NB4 (cell line): ENCODE measurements at regions not wholly inside any gene's neighbourhood (a gene's known extent, or its start where the extent isn't known, plus 50 kb on each side); places are given as distances from the start of the nearest gene placed in this dataset.
"Not testable (repeated sequence)": the region's sequence is repeated elsewhere in the genome, so short reads cannot be mapped to it uniquely, and the experiment has no call there.

Source experiments
- DNase-seq: peaks from one replicate; pipeline ENCODE4 v3.0.0; 2010; ENCODE audit warnings: low read depth
- H3K4me3 ChIP-seq: one replicate; pipeline ENCODE4 v1.5.1; 2011; ENCODE audit warnings: mild to moderate bottlenecking, low read depth, low read length, moderate library complexity
- CTCF ChIP-seq: IDR thresholded peaks from one replicate; pipeline ENCODE4 v1.5.1; 2012; ENCODE audit warnings: low read depth, low read length
- MAX ChIP-seq: IDR thresholded peaks from 2 replicates; pipeline ENCODE4 v1.6.1; 2011; ENCODE audit warnings: low read depth, low read length
- MYC ChIP-seq: IDR thresholded peaks from 2 replicates; pipeline ENCODE4 v1.6.1; 2011; ENCODE audit warnings: low read depth, low read length
- POLR2A ChIP-seq: IDR thresholded peaks from 2 replicates; pipeline ENCODE4 v1.6.1; 2011; ENCODE audit warnings: mild to moderate bottlenecking; ENCODE audit not compliant: insufficient read length; ENCODE audit errors: extremely low read depth

- no peak overlapping the region for H3K4me3 ChIP-seq
- no peak for TF ChIP-seq MYC
- TF ChIP-seq MAX = no peak
- no peak for TF ChIP-seq CTCF
- TF ChIP-seq POLR2A = no peak
- DNase-seq = no peak
These were observed 79.9 kb downstream of the RBMXL2 start for GRCh38 chr11:7168741-7168990.

- TF ChIP-seq CTCF = no peak
- DNase-seq = no peak
- H3K4me3 ChIP-seq = no peak overlapping the region
These were observed 81.3 kb upstream of the SYT9 start for GRCh38 chr11:7170431-7170830.

GRCh38 chr11:7175007-7175406 lies 76.7 kb upstream of the SYT9 start:
- no peak for TF ChIP-seq MAX
- TF ChIP-seq POLR2A = no peak
- TF ChIP-seq MYC = no peak
- TF ChIP-seq CTCF = no peak
- no peak overlapping the region for H3K4me3 ChIP-seq
- DNase-seq = no peak

- TF ChIP-seq MYC = no peak
- no peak for TF ChIP-seq POLR2A
- no peak for TF ChIP-seq MAX
- no peak for TF ChIP-seq CTCF
- no peak overlapping the region for H3K4me3 ChIP-seq
These were observed 65.5 kb upstream of the SYT9 start for GRCh38 chr11:7186190-7186589.

GRCh38 chr11:7186676-7187075 lies 65.0 kb upstream of the SYT9 start:
- H3K4me3 ChIP-seq = no peak overlapping the region
- TF ChIP-seq MAX (no peak), MYC (no peak)
- DNase-seq = no peak

More at GRCh38 chr11:7186190-7186589, 65.5 kb upstream of the SYT9 start:
- DNase-seq = no peak

GRCh38 chr11:7192785-7193184 lies 58.9 kb upstream of the SYT9 start:
- not testable (repeated sequence) for DNase-seq, H3K4me3 ChIP-seq

- no peak for TF ChIP-seq MYC
- TF ChIP-seq MAX = no peak
- no peak for TF ChIP-seq CTCF
- TF ChIP-seq POLR2A = no peak
- no peak for DNase-seq
- no peak overlapping the region for H3K4me3 ChIP-seq
These were observed 55.1 kb upstream of the SYT9 start for GRCh38 chr11:7196396-7197146.
